NCI-H1417 treated with DMSO at 0.1 percent for 48 hours (cell line): ENCODE measurements at regions not wholly inside any gene's neighbourhood (a gene's known extent, or its start where the extent isn't known, plus 50 kb on each side); places are given as distances from the start of the nearest gene placed in this dataset.

Experiments used
- DNase-seq: peaks from one replicate; lab custom pipeline; 2025; lab: John Stamatoyannopoulos, UW

DNA sequence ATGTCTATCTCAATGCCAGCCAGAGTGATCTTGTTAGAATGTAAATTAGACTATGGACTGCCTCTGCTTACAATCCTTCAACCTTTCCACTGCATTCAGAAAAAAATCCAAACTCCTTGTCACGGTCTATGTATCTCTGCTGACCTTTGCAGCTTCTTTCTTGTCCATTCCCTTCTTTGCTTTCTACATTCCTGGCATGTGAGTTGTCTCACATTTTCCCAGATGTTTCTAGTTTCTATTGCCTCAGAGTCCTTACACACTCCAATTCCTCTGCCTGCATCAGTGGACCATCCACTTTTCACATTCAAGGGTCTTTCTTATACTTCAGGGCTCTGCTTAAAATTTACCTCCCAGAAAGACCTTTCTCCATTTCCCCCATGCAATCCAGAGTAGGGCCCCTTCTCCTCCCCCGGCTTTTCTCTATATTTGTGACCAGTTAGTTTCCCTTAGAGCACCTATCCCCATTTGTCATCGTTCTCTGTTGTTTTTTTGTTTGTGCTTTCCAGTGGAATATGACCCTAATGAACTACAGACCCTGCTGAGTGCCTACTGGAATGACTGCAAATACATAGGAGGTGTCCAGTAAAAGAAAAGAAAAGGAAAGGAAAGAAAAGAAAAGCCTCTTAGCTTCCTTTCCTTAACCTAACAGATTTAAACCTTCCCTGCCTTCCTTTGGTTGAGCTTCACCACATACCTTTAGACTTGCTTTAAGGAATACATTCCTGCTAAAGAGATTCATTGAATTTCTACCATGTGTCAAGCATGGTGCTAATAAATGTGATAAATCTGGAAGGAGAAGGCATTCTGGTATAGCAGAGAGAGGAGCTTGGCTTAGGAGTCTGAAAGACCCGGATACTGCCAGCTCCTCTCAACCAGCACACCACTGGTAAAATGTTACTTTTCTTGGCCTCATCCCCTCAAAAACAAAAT, 102.0 kb downstream of the DIRAS3 start:
- DNase-seq = no peak

GRCh38 chr1:67947114-67947513, 103.3 kb downstream of the DIRAS3 start:
- DNase-seq = no peak

DNA sequence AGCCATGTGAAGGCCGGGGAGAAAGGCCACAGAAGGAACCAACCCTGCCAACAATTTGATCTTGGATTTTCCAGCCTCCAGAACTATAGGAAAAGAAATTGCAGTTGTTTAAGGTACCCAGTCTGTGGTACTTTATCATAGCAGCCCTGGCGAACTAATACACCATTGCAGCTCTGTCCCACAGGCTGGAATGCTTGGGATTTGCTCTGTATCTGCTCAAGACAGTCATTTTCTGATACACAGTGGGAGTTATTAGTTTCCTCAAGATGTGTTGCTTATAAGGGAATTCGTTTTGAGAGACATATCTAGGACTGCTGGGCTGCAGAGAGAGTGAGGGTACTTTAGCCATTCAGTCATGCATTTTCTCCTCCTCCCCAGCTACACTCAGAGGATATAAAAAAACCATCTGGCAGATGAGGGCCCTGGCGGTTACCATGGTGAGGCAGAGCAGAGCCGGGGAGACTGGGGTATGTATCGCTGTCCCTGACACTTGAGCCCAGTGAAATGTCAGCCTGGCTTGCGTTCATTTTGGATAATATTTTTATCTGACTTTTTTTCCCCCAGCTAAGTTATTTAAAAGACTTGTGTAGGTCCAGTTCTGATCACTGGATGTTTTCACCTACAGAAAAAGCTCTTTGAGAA, 104.6 kb downstream of the DIRAS3 start:
- DNase-seq = peak; percentile 45

DNA sequence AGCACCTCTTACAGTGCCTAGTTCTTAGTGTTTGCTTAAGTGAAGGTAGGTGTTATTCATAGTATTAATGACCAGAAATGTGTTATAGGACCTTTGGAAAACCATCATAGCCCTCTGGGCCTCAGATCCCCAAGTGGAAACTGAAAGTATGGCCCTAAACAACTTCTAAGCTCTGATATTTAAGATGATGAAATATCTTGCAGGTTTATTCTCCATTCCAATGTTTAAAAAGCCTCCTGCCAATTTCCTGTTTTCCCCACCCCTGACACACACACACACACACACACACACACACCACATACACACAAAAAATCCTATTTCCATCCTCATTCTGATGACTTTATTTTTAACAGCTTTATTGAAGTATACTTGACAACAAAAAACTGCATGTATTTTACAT, 108.2 kb downstream of the DIRAS3 start:
- no peak for DNase-seq

- no peak for DNase-seq
These were observed 108.5 kb upstream of the GNG12 start for GRCh38 chr1:67941746-67942145.

GRCh38 chr1:67941155-67941554, 107.9 kb upstream of the GNG12 start:
- DNase-seq = no peak

GRCh38 chr1:67939942-67940341, 106.7 kb upstream of the GNG12 start:
- DNase-seq = no peak

DNA sequence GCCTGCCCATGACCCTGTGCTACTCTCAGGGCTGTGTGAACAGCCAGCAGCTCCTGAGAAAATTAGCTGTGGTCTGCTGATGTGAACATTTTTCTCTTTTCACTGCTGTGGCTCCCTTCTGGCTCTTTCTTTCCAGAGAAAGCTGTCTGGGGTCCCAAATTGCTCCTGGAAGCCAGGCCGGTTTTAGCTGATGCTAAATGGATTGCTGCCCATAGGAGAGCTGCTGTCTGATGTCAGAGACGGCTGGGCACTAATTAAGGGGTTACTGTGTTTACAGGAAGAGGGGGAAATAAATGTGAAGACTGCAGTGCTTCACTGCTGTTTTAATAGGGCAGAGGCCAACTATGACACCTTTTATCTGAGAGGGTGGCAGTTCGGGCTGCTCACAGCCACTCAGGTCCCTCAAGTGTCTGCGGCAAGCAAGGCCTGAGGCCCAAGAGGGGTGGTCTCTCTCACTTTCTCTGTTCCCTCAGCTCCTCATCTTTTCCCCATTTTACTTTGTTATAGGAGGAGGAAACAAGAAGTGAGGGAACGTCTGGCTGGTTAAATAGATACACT, 106.0 kb upstream of the GNG12 start:
- DNase-seq = peak; percentile 41

- DNase-seq = no peak
These were observed 104.4 kb upstream of the GNG12 start for GRCh38 chr1:67937651-67938050.

DNA sequence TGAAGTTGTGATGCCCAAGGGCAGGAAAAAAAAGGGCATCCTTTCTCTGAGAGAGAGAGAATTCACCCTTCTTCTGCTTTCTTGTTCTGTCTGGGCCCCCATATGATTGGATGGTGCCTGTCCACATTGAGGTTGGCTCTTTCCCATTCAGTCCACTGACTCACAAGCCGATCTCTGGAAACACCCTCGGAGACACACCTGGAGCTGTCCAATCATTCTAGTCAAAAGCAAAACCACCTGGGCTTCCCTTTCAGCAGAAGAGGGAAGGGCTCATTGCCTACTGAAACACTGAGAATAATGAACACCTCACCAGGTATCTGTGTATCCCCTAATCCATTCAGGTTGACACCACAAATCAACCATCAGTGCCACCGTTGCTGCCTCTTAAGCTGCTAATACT, 103.7 kb upstream of the GNG12 start:
- DNase-seq = no peak

GRCh38 chr1:67935560-67935959, 102.3 kb upstream of the GNG12 start:
- no peak for DNase-seq

GRCh38 chr1:67931198-67931597, 97.9 kb upstream of the GNG12 start:
- DNase-seq = no peak

GRCh38 chr1:67923074-67923473, 89.8 kb upstream of the GNG12 start:
- DNase-seq = no peak

GRCh38 chr1:67921725-67922489, 88.6 kb upstream of the GNG12 start:
- no peak for DNase-seq

DNA sequence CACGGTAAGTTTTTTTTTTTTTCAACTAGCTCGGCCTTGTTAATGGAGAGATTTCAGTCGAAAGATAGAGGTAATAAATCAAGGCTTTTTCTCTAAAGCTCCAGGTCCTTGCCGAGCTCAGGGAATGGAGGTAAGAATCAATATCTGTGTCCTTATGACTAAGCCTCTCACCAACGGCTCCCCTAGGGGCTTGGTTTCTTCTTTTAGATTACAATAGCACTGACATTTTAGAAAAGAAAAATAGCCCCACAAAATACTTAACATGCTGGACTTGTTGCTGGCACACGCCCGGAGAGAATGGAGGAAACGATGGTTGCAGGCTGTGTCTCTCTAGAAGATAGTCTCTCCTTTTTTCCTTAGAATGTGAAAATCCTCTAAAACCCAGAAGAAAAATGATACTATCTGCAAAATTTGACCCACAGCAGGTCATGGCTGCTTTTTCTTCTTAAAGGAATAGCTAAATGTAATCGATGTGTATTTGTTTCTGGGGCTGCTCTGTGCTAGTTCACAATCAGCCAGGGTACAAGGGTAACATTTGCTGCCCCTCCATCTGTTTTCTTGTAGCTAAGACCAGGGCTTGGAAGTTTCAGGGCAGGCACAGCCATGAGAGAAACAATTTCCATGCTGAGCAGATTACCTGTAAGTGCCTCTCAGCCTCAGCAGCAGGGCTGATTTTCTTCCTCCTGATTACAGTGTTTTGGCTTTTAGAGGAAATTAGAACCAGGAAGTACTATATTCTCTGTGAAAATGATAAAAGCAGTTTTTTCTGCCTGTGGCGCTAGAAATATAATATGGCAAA, 86.2 kb upstream of the GNG12 start:
- DNase-seq = no peak

- no peak for DNase-seq
These were observed 84.8 kb upstream of the GNG12 start for GRCh38 chr1:67918067-67918466.

DNA sequence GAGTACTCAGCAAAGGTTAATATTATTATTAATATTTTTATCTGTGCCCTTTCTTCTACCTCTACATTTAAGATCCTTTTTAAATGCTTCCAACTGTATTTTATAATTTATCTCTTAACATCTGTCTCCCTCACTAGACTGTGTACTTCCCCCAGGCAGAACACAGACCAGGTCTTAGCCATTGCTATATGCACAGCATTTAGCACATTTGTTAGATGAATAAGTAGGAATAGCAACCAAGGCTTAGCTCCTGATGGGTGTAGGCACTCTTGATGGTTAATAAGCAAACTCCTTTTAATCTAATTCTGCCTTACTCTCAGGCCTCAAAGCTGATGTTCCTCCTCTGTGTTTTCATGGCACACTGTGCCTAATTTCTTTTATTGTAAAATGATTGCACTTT, 83.7 kb upstream of the GNG12 start:
- DNase-seq = no peak

GRCh38 chr1:67916140-67916886, 83.0 kb upstream of the GNG12 start:
- DNase-seq = no peak

- no peak for DNase-seq
These were observed 76.5 kb upstream of the GNG12 start for GRCh38 chr1:67909776-67910175.

DNA sequence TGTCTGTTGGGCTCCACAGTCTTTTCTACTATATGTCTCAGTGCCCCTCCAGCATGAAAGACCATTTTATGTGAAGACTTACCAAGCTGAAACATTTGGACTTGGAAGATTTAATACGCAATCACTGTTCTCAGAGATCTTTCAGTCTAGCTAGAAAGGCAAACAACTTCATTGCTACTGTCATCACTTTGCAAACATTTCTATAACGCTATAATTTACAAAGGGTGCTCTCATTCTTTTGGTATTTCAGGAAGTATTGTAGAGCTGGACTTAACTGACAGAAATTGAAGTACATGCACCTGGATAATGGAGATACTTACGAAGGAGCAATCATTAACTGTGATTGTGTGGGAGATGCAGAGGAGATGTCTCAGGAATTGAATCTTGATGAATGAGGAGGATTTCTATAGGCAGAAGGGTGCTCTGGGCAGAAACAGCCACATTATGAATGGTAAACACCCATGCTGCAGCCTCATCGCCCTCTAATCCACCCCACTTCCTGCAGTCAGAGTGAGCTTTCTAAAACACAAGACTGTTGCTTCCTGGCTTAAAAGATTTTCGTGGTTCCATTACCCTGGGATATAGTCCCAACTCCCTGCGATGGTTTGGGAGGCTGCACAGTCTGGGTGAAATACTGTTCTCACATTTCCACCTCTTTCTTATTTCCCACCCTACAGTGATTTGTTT, 75.1 kb upstream of the GNG12 start:
- DNase-seq = no peak
